ENCODE measurements at regions not wholly inside any gene's neighbourhood (a gene's known extent, or its start where the extent isn't known, plus 50 kb on each side); places are given as distances from the start of the nearest gene placed in this dataset.
"Not testable (repeated sequence)": the region's sequence is repeated elsewhere in the genome, so short reads cannot be mapped to it uniquely, and the experiment has no call there.

- H3K4me3 ChIP-seq (ENCODE audit: low read length); H3K4me2 ChIP-seq (ENCODE audit: low read length); H3K9me3 ChIP-seq (ENCODE audit: low read length); POLR2A ChIA-PET (ENCODE audit: unreplicated experiment); H2AFZ ChIP-seq (ENCODE audit: low read length); H3K9me2 ChIP-seq (replicated peaks; ENCODE audit: low read length); H3K79me2 ChIP-seq (ENCODE audit: low read length); H3K4me1 ChIP-seq (ENCODE audit: insufficient read depth, low read length); BruUV-seq (replicated peaks); H3K36me3 ChIP-seq (ENCODE audit: low read depth, low read length); H4K20me1 ChIP-seq (ENCODE audit: low read length); ATAC-seq; intact Hi-C loops (cut with micrococcal nuclease); H3K27ac ChIP-seq (ENCODE audit: low read length); H3K27me3 ChIP-seq (ENCODE audit: low read length); H3K9ac ChIP-seq (ENCODE audit: low read length); DNase-seq; CTCF ChIA-PET; H3F3A ChIP-seq (ENCODE audit: low read length, unreplicated experiment): not testable (repeated sequence)
These were observed 118.6 kb downstream of the ATP6V0E2 start for GRCh38 chr7:149992366-149992765.

GRCh38 chr7:149995369-149996026 is 121.7 kb downstream of the ATP6V0E2 start:
- H3K9ac ChIP-seq (ENCODE audit: low read length); H3K4me3 ChIP-seq (ENCODE audit: low read length); H3K9me2 ChIP-seq (replicated peaks; ENCODE audit: low read length); intact Hi-C loops (cut with micrococcal nuclease); H3K27ac ChIP-seq (ENCODE audit: low read length); H3K36me3 ChIP-seq (ENCODE audit: low read depth, low read length); CTCF ChIA-PET; POLR2A ChIA-PET (ENCODE audit: unreplicated experiment); H3F3A ChIP-seq (ENCODE audit: low read length, unreplicated experiment); BruUV-seq (replicated peaks); H4K20me1 ChIP-seq (ENCODE audit: low read length); H3K9me3 ChIP-seq (ENCODE audit: low read length); H3K4me2 ChIP-seq (ENCODE audit: low read length); ATAC-seq; H3K79me2 ChIP-seq (ENCODE audit: low read length); H3K4me1 ChIP-seq (ENCODE audit: insufficient read depth, low read length); DNase-seq; H2AFZ ChIP-seq (ENCODE audit: low read length); H3K27me3 ChIP-seq (ENCODE audit: low read length): not testable (repeated sequence)

GRCh38 chr7:150000780-150001599 is 127.2 kb downstream of the ATP6V0E2 start:
- H3K9me3 ChIP-seq (ENCODE audit: low read length); ATAC-seq; H3K4me1 ChIP-seq (ENCODE audit: insufficient read depth, low read length); H3K4me3 ChIP-seq (ENCODE audit: low read length); H3K27ac ChIP-seq (ENCODE audit: low read length); H3K79me2 ChIP-seq (ENCODE audit: low read length); intact Hi-C loops (cut with micrococcal nuclease); H2AFZ ChIP-seq (ENCODE audit: low read length); H3F3A ChIP-seq (ENCODE audit: low read length, unreplicated experiment); H3K27me3 ChIP-seq (ENCODE audit: low read length); H3K9me2 ChIP-seq (replicated peaks; ENCODE audit: low read length); H3K36me3 ChIP-seq (ENCODE audit: low read depth, low read length); H3K4me2 ChIP-seq (ENCODE audit: low read length); POLR2A ChIA-PET (ENCODE audit: unreplicated experiment); CTCF ChIA-PET; DNase-seq; H4K20me1 ChIP-seq (ENCODE audit: low read length); BruUV-seq (replicated peaks); H3K9ac ChIP-seq (ENCODE audit: low read length): not testable (repeated sequence)

GRCh38 chr7:150003304-150003810 is 129.6 kb downstream of the ATP6V0E2 start:
- H3K27me3 ChIP-seq (ENCODE audit: low read length): 0 out of 2 replicates have a peak, but pooled peaks cover 4% of the 10 kb centered on the region
- TF ChIP-seq CTCF (conservative IDR thresholded peaks at IDR 0.05; ENCODE audit: low read depth, low read length) (no peak), EZH2phosphoT487 (IDR thresholded peaks at IDR 0.05; ENCODE audit: borderline replicate concordance, low read length) (no peak), EZH2 (IDR thresholded peaks at IDR 0.05; ENCODE audit: low read length, unreplicated experiment) (no peak)
- no peaks in the 10 kb centered on the region for H3F3A ChIP-seq (ENCODE audit: low read length, unreplicated experiment)
- no peak for ATAC-seq
- ChIA-PET CTCF (no interaction called here), POLR2A (ENCODE audit: unreplicated experiment) (no interaction called here)
- H2AFZ ChIP-seq (ENCODE audit: low read length): no peak overlapping the region
- H3K9ac ChIP-seq (ENCODE audit: low read length): no peak overlapping the region
- H3K4me2 ChIP-seq (ENCODE audit: low read length): no peak overlapping the region
- H3K27ac ChIP-seq (ENCODE audit: low read length): no peak overlapping the region
- no TSS peak for BruUV-seq (replicated peaks)
- H3K4me3 ChIP-seq (ENCODE audit: low read length): no peak overlapping the region
- intact Hi-C loops (cut with micrococcal nuclease): no loop called here
- no peaks in the 10 kb centered on the region for H3K9me3 ChIP-seq (ENCODE audit: low read length)
- H4K20me1 ChIP-seq (ENCODE audit: low read length): no peaks in the 10 kb centered on the region
- no peak for DNase-seq
- H3K36me3 ChIP-seq (ENCODE audit: low read depth, low read length): no peaks in the 10 kb centered on the region
- no peaks in the 10 kb centered on the region for H3K4me1 ChIP-seq (ENCODE audit: insufficient read depth, low read length)
- H3K9me2 ChIP-seq (replicated peaks; ENCODE audit: low read length): no peaks in the 10 kb centered on the region
- no peaks in the 10 kb centered on the region for H3K79me2 ChIP-seq (ENCODE audit: low read length)

- H3K27me3 ChIP-seq (ENCODE audit: low read length); BruUV-seq (replicated peaks); CTCF ChIA-PET; H3K4me2 ChIP-seq (ENCODE audit: low read length); H3K36me3 ChIP-seq (ENCODE audit: low read depth, low read length); ATAC-seq; H3K79me2 ChIP-seq (ENCODE audit: low read length); H3K9me3 ChIP-seq (ENCODE audit: low read length); H3K4me1 ChIP-seq (ENCODE audit: insufficient read depth, low read length); DNase-seq; H3F3A ChIP-seq (ENCODE audit: low read length, unreplicated experiment); H4K20me1 ChIP-seq (ENCODE audit: low read length); H3K27ac ChIP-seq (ENCODE audit: low read length); POLR2A ChIA-PET (ENCODE audit: unreplicated experiment); H3K4me3 ChIP-seq (ENCODE audit: low read length); H3K9ac ChIP-seq (ENCODE audit: low read length); H2AFZ ChIP-seq (ENCODE audit: low read length); H3K9me2 ChIP-seq (replicated peaks; ENCODE audit: low read length); intact Hi-C loops (cut with micrococcal nuclease): not testable (repeated sequence)
These were observed 130.2 kb downstream of the ATP6V0E2 start for GRCh38 chr7:150003973-150004372.

Data from PC-3 (cell line).